Spleen (tissue), 11 donors: ENCODE measurements at regions not wholly inside any gene's neighbourhood (a gene's known extent, or its start where the extent isn't known, plus 50 kb on each side); places are given as distances from the start of the nearest gene placed in this dataset.

Experiments used
- DNase-seq: peaks from one replicate; pipeline ENCODE4 v3.0.0-alpha.2; 2020
- H3K27ac ChIP-seq, 8 donors: fragments of 200-600 bp; sonication (generic) in 7 of 8; 1 replicate in 4 of 8; 2 replicates in 4 of 8; pipeline versions ENCODE4 v1.5.0 to v1.8.0; 2016 to 2021; ENCODE audit warnings: inconsistent platforms in 4 of 8, mild to moderate bottlenecking in 4 of 8, moderate library complexity in 1 of 8
- H3K27me3 ChIP-seq, 7 donors: fragments of 200-600 bp; sonication (generic) in 6 of 7; replicated peaks in 1 of 7; 1 replicate in 4 of 7; 2 replicates in 3 of 7; pipeline versions ENCODE4 v1.5.0 to v1.8.0; 2016 to 2021; ENCODE audit warnings: inconsistent platforms in 3 of 7, mild to moderate bottlenecking in 1 of 7
- H3K36me3 ChIP-seq, 6 donors: fragments of 200-600 bp; sonication (generic) in 5 of 6; 1 replicate in 4 of 6; 2 replicates in 2 of 6; pipeline versions ENCODE4 v1.5.0 to v1.8.0; 2016 to 2021; ENCODE audit warnings: inconsistent platforms in 2 of 6
- H3K4me1 ChIP-seq, 6 donors: fragments of 200-600 bp; sonication (generic) in 5 of 6; 1 replicate in 3 of 6; 2 replicates in 3 of 6; pipeline versions ENCODE4 v1.5.0 to v1.8.0; 2016 to 2021; ENCODE audit warnings: inconsistent platforms in 3 of 6
- H3K4me3 ChIP-seq, 8 donors: fragments of 200-600 bp; sonication (generic) in 7 of 8; 1 replicate in 4 of 8; 2 replicates in 4 of 8; pipeline versions ENCODE4 v1.5.0 to v1.8.0; 2016 to 2021; ENCODE audit warnings: inconsistent platforms in 4 of 8, mild to moderate bottlenecking in 4 of 8, moderate library complexity in 2 of 8
- H3K9me3 ChIP-seq, 8 donors: fragments of 200-600 bp; sonication (generic) in 7 of 8; 1 replicate in 4 of 8; 2 replicates in 4 of 8; pipeline versions ENCODE4 v1.5.0 to v1.8.0; 2016 to 2021; ENCODE audit warnings: inconsistent platforms in 4 of 8
- CTCF ChIP-seq, 11 experiments: fragments of 200-600 bp in 7 of 11; fragments of 450-650 bp in 4 of 11; sonication (generic) in 4 of 11; IDR thresholded peaks in 8 of 11; conservative IDR thresholded peaks in 3 of 11; 1 replicate in 7 of 11; 2 replicates in 4 of 11; pipeline versions ENCODE4 v1.4.0 to v1.8.0; 2016 to 2021; ENCODE audit warnings: antibody characterized with exemption in 11 of 11, inconsistent platforms in 4 of 11, mild to moderate bottlenecking in 1 of 11
- POLR2A ChIP-seq, 3 donors: fragments of 450-650 bp; IDR thresholded peaks; one replicate each; pipeline ENCODE4 v1.5.1; 2017; ENCODE audit warnings: antibody characterized with exemption in 3 of 3, mild to moderate bottlenecking in 1 of 3
- POLR2AphosphoS5 ChIP-seq, 3 donors: sonication (generic); formaldehyde crosslinking; IDR thresholded peaks; one replicate each; pipeline ENCODE4 v1.5.1; 2017; ENCODE audit warnings: antibody characterized with exemption in 3 of 3
- WGBS, 5 donors: extraction: QIAGEN DNeasy Blood & Tissue Kit in 3 of 5; methylation state at CpG; one replicate each; pipeline versions ENCODE4 v1.1.5 to v1.1.7; 2013 to 2018; 5-methylcytosine and 5-hydroxymethylcytosine counted together
- intact Hi-C: fragments of 100-400 bp; cut with DNase I; formaldehyde crosslinking; loops from one replicate; pipeline ENCODE4 v1.15.0; 2023; ENCODE audit warnings: low total_unique reads
- donor health status: healthy with polysubstance abuse.
- donor health status: DM: no; HTN: no; CAD: no; lungs with moderate emphysema.
- donor health status: DM: no; HTN: no; CAD: no.
- donor health status: Bipolar disorder and iron deficiency.
- donor health status: healthy.
- donor health status: DM: no; HTN: no; CAD: no.
- donor health status: DM: yes; HTN: yes; CAD: no.

- intact Hi-C loops = no loop called here
- 82 to 89% (median 84%) methylated on average over 8 of the region's 8 CpGs for WGBS, 5 donors
These were observed 135.1 kb downstream of the MIAT start for GRCh38 chr22:26792522-26792921.

DNA sequence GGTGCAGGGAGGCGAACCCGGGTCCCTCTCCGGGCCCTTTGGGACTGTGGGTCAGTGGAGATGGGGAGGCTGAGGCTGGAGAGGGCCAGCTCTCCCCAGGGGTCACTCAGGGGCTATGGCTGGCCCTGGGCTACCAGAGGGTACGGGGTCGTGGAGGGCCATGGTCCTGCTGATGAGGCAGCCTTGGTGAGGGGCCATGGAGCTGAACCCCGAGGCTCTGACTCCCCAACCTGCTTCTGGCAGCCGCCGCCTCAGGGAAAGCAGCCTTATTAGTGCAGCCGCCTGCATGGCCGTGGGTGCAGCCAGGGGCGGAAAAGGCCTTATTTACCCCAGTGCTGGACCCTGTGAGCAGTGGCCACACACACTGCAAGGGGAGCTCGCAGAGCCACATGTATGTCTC lies 139.4 kb downstream of the MIAT start:
- H3K27ac ChIP-seq = no peak overlapping the region
- WGBS, 5 donors = 92 to 96% (median 95%) methylated on average over 5 to 12 of the region's 12 CpGs
- H3K4me1 ChIP-seq = no peaks in the 10 kb centered on the region
- TF ChIP-seq POLR2A (IDR thresholded peaks at IDR 0.05) (no peak), POLR2AphosphoS5 (IDR thresholded peaks at IDR 0.05) (no peak), CTCF (IDR thresholded peaks at IDR 0.05 in 8 of 11, conservative IDR thresholded peaks at IDR 0.05 in 3 of 11) (no peak)
- H3K4me3 ChIP-seq = no peak overlapping the region
- H3K9me3 ChIP-seq = no peaks in the 10 kb centered on the region
- intact Hi-C loops = no loop called here
- DNase-seq = no peak
- peaks cover 0 to 35% (median 10%) of the 10 kb centered on the region in 6 donors for H3K36me3 ChIP-seq
- H3K27me3 ChIP-seq = no peaks in the 10 kb centered on the region

More at GRCh38 chr22:26792522-26792921, 135.1 kb downstream of the MIAT start:
- DNase-seq = no peak
- Histone ChIP-seq H3K4me3 (no peak overlapping the region), H3K27ac (no peak overlapping the region), H3K27me3 (no peaks in the 10 kb centered on the region), H3K4me1 (no peaks in the 10 kb centered on the region), H3K36me3 (peaks cover 0 to 74% (median 17%) of the 10 kb centered on the region in 6 donors), H3K9me3 (no peaks in the 10 kb centered on the region)
- TF ChIP-seq POLR2A (IDR thresholded peaks at IDR 0.05) (no peak), CTCF (IDR thresholded peaks at IDR 0.05 in 8 of 11, conservative IDR thresholded peaks at IDR 0.05 in 3 of 11) (no peak), POLR2AphosphoS5 (IDR thresholded peaks at IDR 0.05) (no peak)

DNA sequence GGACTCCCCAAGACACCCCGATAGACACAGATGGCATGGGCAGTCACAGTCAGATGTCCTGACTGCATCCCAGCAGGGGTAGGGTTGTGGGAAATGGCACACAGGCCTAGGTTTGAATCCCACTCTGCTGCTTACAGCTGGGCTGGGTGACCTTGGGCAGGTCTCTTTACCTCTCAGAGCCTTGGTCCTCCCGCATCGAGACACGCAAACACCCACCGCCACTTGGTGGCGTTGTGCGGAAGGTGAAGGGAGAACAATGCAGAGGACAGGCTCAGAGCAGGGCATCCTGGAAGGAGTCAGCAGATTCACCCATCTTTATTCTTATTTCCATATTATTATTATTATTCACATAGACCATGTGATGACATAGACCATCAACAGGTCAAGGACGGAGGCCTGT lies 140.5 kb downstream of the MIAT start:
- H3K9me3 ChIP-seq = no peaks in the 10 kb centered on the region
- H3K4me1 ChIP-seq = no peaks in the 10 kb centered on the region
- WGBS, 5 donors = 94 to 100% (median 98%) methylated on average over 8 of the region's 8 CpGs
- peaks cover 0 to 28% (median 4%) of the 10 kb centered on the region in 6 donors for H3K36me3 ChIP-seq
- DNase-seq = no peak
- no peak overlapping the region for H3K4me3 ChIP-seq
- TF ChIP-seq POLR2AphosphoS5 (IDR thresholded peaks at IDR 0.05) (no peak), CTCF (IDR thresholded peaks at IDR 0.05 in 8 of 11, conservative IDR thresholded peaks at IDR 0.05 in 3 of 11) (no peak), POLR2A (IDR thresholded peaks at IDR 0.05) (no peak)
- intact Hi-C loops = no loop called here
- H3K27me3 ChIP-seq = no peaks in the 10 kb centered on the region
- no peak overlapping the region for H3K27ac ChIP-seq

DNA sequence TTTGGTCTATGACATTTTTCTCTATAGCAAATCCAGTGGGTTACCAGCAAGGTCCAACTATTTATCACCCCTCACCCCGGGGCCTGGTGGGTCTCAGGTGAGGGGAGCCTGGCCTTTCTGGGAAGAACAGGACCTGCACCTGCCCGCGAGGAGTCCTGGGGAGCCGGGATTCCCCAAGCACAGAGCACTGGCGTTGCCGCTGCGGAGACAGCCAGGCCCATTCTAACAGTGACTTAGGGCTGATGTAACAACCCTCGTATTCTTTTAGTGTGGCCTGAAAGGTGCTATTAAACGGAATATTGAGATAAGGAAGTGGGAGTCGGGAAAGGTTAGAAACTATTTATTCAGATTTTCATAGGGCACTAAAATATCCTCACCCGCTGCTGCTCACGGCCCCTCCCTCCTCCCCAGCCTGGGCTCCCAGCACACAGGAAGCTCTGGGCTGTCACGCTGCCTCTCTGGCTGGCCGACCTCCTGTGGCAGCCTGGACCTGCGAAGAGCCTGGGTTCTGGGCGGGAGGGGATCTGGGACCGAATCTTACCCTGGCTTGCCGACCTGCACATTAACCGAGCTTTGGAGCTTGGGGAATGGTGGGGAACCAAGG lies 141.2 kb downstream of the MIAT start:
- 76 to 81% (median 80%) methylated on average over 19 of the region's 19 CpGs for WGBS, 5 donors
- Histone ChIP-seq H3K4me1 (no peaks in the 10 kb centered on the region), H3K27me3 (no peaks in the 10 kb centered on the region), H3K9me3 (no peaks in the 10 kb centered on the region), H3K36me3 (peaks cover 0 to 22% (median 0%) of the 10 kb centered on the region in 6 donors), H3K4me3 (no peak overlapping the region), H3K27ac (no peak overlapping the region)
- intact Hi-C loops = no loop called here
- no peak for DNase-seq
- TF ChIP-seq POLR2A (IDR thresholded peaks at IDR 0.05) = no peak
- no peak for TF ChIP-seq POLR2AphosphoS5 (IDR thresholded peaks at IDR 0.05)
- no peak for TF ChIP-seq CTCF (IDR thresholded peaks at IDR 0.05 in 8 of 11, conservative IDR thresholded peaks at IDR 0.05 in 3 of 11)
